HG03139 (cell line): ENCODE measurements at regions not wholly inside any gene's neighbourhood (a gene's known extent, or its start where the extent isn't known, plus 50 kb on each side); places are given as distances from the start of the nearest gene placed in this dataset.

ENCODE experiments used
- ATAC-seq: cut with Tn5 transposase; IDR thresholded peaks from one replicate; pipeline ENCODE4 v1.9.1; 2021; ENCODE audit not compliant: unreplicated experiment

DNA sequence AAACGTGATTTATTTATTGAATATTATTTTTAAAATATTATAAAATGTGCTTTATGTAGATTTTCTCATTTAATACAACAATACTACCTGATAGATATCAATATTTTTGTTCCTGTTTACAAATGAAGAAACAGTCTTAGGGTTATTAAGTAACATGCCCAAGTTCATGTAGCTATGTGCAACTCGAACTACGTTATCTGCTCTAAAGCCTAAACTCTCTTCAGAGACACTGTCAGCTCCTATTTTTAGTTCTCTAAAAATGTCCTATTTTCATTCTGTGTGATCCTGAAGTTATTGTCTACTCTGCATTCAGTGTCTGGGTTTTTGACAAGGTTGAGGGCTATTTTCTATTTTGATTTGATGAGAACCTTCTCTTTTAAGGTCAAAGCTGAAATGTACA is 550.1 kb upstream of the B3GALT2 start:
- ATAC-seq: no peak

DNA sequence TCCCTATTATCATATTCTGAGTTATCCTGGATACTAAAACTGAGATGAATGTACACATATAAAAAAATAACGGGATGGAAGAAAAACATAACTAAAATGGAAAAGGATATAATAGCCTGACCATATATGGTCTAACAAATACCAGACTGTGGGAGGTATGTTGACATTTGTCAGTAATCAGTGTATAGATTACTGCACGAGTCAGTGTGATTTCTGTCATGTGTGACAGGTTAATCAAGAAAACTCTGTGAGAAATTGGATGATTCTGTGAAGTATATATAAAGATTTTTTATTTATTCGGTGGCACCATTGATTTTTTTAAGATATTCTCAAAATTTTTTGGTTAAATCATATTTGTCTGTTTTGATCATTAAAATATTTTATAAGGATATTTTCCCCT is 547.3 kb upstream of the B3GALT2 start:
- ATAC-seq: no peak

DNA sequence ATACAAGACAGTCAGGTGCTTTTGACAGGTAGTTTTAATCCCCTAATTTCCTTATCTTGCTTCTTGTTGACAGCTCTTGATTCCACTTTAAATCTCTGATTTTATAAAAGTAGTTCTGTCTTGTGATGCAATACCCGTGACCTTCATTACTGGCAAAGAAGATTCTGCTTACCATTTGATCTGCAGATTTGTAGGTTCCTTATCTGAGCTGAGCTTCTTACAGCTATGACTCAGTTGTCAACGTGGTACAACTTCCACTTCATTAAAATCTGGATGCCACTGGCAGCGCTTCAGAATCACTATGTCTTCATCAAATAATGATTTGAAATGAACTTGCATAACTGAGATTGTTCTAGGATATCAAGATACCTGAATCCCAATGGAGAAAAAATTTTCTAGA is 543.6 kb upstream of the B3GALT2 start:
- ATAC-seq: no peak

DNA sequence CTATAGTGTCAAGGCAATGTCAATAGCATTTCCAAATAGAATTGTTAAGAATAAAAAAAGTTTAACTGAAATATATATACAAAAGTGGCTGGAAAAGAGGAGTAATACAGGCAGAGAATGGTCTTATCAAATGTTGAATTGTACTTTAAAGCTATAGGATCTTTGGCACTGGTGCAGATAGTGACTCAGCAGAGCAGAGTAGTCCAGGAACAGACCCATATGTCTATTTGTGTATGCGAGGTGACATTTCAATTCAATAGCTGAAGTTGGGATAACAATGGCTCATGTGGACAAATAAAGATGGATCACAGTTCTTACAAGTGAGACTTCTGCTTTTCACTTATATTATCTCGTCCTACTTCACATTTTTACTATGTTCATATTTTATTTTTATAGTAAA is 543.0 kb upstream of the B3GALT2 start:
- ATAC-seq: no peak

DNA sequence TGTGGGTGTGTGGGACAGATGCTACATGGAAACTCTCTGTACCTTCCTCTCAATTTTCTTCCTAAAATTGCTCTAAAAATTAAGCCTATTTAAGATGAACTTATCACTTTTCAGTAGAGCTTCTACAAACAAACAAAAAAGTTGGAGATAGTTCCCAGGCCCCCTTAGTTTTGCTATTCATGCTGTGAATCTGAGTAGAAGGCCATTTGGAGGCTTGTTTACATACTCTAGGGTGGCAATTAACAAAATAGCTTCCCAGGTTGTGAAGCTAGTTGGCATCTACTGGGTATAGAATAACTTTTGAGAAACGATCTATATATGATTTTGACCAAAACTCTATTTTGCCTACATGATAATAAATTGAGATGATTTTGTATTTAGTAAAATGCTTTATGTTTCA is 541.4 kb upstream of the B3GALT2 start:
- no peak for ATAC-seq

DNA sequence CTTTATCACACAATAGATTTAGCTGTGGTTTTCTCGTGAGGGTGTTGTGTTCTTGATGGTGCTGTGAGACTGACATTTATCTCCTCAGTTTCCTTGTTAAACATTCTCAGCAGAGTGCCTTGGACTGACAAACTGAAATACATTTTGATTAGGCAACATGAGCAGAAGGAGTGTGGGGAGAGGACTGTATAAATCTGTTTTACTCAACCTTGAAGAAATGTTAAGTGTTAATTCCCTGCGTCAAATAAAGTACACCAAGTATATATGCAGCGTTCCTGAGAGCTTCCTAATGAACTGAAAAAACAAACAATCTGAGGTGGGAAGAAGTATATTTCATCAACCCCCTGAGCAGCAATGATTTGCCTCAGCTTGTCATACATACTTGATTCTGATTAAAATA is 540.3 kb upstream of the B3GALT2 start:
- no peak for ATAC-seq

DNA sequence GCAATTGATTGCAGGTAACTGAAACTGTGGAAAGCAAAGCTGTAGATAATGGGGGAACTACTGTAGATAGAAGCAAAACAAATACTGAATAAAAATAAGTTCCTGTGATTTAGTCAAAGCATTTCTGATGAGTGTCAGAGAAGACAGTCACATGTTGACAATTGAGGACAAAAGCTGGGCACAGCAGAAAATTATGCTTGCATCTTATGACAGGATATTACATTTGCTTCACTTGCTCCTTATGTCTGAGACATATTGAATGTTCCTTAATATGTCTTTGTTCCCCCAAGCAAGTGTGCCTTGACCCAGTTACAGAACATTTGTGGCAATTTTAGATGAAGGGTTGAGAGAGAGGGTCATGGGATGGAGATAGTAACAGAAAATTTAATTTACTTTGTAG is 526.0 kb upstream of the B3GALT2 start:
- ATAC-seq: no peak

DNA sequence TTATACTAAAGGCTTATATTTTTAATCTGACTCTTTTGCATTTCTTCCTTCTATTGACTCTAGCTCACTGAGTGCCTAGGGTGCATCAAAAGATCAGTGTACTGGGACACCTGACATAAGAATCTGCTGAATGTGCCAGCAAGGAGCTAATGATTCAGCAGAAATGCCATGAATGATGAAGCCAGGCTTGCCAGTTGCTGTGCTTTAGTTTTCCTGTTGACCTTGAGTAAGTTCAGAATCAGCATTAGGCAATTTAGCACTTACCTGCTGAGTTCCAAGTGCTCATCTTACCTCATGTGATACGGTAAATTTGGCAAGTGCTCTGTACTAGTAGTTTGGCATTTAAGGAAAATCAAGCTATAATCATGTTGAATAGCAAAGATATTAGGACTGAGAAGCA is 523.2 kb upstream of the B3GALT2 start:
- ATAC-seq: no peak

DNA sequence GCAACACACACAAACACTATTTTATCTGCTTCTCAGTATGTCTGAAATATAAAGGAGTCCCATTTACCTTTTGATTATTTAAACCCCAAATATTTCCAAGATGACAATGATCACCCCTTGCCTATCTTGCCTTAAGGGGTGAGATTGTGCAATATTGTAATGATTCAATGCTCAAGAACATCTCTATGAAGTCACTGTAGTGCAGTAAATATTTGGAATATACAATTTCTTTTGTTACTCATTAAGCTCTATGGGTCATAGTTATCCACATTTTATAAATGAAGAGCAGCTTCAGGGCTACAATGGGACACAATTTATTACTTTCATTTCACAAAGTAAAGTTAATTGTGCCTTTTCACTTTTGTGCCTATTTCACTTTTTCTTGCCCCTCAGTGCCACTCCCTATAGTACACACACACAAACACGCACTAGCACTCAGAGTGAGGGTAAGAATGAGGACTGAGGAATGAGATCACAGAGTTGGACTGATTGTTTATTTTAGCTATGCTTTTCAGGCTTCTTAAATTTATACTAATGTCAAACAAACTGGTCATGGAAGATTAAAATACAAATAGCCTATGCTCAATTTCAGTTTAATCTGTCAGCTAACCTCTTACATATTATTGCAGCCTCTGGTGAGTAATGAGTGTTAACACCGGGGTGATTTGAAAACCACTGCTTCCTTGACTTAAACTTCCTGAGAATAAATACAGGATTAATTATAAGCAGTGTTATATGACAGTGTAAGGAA is 521.0 kb upstream of the B3GALT2 start:
- no peak for ATAC-seq

DNA sequence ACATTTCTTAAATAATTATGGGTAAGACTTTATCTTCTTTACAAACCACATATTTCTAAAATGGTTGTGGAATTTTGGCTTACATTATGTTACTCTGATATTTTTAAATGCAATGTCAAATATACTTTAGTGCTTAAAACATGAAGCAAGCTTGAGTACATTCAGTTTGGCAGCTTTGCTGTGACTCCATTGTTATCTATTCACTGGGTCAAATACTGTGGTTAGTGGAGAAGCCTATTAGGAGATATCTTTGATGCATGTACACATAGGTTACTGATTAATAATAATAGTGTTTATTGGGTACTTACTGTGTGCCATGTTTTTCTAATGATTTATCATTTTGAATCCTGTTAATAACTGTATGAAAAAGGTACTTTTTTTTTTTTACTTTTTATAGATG is 520.4 kb upstream of the B3GALT2 start:
- ATAC-seq: no peak

DNA sequence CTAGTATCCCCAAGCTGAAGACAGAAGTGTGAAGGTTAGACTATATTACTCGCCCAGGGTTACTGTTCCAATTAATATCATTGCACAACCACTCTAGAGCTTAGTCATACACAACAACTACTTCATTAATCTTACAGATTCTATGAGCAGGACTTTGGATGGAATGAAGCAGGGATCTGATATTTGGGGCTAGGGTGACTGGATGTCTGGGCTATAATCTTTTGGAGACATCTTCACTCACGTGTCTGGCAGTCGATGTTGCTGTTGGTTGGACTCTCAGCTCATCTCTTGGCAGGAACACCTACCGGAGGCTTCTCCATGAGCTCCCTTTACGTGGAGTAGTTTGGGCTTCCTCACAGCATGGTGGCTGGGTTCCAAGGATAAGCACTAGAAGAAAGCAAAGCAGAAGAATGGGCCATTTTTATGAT is 519.2 kb upstream of the B3GALT2 start:
- ATAC-seq: no peak

DNA sequence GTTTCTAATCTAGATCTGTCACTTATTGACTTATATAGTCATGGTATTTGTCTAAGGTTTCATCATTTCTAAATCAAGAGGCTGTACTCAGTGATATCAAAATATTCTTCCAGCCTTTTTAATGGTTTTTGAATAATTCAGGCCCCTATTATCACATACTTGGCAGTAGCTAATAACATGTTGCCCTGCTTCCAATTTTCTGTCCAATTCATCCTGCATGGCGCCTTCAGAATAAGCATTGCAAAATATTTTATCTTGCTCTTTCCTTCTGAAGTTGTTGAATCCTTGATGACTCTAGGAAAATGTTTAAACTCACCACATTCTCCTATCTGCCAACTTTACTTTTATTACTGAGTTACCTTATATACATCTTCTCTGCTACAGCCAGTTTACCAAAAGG is 517.2 kb upstream of the B3GALT2 start:
- ATAC-seq: no peak

DNA sequence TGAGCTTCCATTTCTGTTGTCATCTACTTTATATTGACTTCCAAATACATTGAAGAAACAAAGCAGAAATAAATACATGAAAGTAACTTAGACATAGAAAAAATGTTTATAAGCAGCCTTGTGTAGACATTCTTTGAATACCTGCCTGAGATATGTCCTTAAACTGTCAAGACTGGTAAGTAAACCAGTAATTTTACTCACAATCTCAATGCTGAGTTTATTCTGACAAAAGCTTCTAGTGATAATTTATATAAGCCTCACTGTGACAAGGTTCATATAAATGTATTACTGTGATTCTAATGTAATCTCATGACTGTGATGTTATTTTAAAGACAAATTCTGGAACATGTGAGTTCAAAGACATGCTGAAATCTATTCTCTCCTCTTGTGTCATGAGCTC is 516.7 kb upstream of the B3GALT2 start:
- ATAC-seq: no peak

DNA sequence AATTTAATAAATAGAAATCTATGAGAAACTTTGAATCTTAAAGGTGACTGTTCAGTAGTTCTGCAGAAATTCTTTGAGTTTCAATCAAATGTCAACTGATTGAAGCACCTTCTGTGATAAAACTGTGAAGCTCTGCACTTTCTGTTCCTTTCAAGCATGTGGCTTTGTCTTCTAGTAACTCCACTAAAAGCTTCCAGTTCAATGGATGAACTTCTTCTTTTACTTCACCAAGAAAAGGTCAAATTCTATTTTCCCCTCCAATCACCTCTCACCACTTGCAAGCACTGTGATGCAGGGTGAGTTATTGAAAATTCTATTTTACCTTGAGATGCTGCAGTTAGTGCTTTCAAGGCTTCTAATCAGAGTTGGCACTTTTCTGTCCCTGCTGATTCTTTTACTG is 515.3 kb upstream of the B3GALT2 start:
- no peak for ATAC-seq

DNA sequence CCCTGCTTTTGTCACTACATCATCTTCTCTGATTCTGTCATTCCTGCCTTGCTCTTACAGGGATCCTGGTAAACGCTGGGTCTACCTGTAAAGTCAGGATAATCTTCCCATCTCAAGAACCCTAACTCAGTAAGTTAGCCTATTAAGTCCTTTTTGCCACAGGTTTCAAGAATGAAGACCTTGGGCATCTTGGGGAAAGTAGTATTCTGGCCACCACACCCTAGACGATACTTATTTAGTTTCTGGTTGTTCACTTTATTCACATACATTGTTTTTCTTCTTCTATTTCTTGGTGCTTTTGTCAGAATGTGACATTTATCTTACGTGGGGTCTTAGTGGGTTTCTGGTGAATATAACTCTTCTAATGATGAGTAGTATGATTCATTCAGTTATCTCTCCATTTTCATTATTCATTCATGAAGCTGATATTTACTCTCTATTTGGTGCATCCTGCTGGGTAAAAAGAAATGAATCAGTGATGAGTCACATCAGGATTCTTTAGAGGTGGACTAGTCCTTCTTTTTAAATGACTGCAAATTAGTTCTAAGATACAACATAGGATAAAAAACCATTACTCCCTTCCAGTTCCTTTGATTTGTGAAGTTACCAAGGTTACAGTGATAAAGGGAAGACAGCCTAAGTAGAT is 514.4 kb upstream of the B3GALT2 start:
- ATAC-seq: no peak

DNA sequence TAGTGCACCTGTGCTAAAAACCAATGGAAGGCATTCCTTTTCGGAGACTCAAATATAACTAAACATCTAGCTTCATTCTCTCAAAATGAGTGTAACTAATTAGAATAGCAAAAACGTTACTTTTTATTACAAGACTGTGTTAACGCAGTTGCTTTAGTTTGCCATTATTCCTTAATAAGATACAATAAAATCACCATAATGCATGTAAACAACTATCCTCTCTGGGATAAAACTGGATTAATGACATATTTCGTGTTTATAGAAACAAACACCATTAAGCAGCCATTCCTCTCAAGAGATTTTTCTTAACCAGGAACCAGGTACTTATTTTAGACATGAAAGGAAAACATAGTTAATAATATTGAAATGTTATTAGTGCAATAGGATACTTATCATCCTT is 512.8 kb upstream of the B3GALT2 start:
- no peak for ATAC-seq

DNA sequence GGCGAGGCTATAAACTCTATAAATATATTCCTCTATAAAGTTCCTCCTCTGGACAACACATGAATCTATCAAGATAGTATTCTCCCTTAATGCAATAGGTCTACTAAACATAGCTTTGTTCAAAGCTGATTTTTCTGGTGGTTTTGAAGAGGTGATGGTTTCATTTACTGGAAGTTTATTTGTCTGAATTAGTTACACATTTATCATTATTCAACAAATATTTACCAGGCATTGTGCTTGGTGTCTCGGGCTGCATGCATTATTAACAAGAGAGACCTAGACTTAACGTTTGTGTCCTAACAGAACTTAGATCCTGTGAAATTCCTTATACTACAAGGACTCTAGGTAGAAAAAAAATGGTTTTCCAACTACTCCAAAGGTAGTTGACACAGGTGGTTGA is 511.4 kb upstream of the B3GALT2 start:
- ATAC-seq: no peak

DNA sequence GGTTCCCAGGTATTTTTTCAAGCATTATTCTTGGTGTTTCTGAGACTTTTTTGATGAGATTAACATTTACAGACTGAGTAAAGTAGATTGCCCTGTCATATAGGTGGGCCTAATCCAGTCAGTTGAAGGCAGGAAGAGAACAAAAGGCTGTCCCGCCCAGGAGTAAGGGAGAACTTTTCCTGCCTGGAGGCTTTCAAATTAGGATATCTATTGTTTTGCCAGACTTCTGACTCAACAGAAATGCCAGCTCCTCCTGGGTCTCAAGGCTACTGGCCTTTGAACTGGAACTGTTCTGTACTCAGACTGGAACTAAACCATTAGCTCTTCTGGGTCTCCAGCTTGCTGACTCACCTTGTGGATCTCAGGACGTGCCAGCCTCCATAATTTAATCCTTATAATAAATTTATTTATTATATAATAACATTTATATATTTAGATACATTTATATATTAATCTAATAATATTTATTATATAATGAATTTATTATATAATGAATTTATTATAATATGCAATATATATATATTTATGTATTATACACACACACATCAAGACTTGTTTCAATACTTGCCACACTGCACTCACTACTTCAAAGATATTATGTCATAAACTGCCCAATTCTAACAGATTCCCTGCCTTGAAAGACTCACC is 510.8 kb upstream of the B3GALT2 start:
- no peak for ATAC-seq

DNA sequence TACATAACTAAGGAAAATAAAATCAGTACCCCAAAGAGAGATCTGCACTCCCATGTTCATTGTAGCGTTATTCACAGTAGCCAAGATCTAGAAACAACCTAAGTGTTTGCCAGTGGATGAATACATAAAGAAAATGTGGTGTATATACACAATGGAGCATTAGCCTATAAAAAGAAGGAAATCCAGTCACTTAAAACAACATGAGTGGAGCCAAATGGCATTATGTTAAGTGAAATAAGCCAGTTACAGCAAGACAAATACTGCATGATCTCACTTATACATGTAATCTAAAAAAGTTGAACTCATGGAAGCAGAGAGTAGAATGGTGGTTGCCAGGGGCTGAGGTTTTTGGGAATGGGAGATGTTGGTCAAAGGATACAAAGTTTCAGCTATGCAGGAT is 508.3 kb upstream of the B3GALT2 start:
- ATAC-seq: no peak

DNA sequence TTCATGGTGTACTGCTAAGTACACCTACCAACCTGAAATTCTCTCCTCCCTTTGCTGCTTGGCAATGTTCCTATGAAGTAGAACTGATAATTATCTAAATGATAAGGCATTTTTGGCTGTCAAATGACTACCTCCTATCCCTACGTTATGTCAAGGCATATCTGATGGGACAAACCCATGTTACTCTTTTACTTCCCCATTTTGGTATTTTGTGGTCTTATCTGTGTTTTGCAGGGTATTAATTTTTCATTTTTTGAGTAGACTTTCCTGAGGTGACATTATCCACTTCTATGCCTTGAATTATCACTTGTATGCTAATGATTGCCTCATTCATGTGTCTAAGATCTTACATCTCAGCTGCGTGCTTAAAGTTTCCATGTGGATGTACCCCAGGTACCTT is 499.6 kb upstream of the B3GALT2 start:
- no peak for ATAC-seq

DNA sequence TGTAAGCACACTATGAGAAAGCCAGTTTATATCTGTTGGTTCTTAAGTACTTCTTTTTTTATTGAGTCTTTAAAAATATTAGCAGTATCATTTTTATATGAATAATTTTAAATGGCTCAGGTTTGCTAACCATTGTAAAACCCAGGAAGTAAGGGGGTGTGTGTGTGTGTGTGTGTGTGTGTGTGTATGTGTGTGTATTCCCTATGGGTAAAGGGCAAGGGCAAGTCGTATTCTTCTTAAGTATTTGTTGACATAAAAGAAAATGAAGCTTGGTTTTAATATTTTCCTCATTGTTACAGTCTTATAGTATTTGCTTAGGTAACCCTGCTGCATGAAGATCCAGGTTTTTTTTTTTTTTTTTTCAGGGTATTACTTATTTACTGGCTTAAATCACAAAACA is 495.0 kb upstream of the B3GALT2 start:
- no peak for ATAC-seq

DNA sequence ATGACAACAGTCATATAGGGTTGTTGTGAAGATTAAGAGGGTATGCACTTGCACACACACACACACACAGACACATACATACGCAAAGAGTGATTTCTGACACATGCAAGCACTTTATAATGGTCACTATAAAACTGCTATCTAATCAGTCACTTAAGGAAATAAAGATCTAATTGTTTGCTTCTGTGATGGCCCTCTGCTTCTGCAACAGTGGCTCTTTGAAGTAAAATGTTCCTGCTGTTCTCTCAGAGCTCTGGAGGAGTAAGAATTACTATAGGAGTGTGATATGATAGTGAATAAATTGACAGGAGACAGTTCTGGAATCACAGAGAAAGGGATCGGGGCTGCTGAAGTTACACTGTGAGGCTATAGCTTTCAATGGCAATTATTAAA is 494.5 kb upstream of the B3GALT2 start:
- ATAC-seq: no peak
